Upper lobe of left lung (tissue), 4 donors: ENCODE measurements at regions not wholly inside any gene's neighbourhood (a gene's known extent, or its start where the extent isn't known, plus 50 kb on each side); places are given as distances from the start of the nearest gene placed in this dataset.

Source experiments
- EP300 ChIP-seq, 4 donors: sonication (generic); formaldehyde crosslinking; IDR thresholded peaks; one replicate each; pipeline ENCODE4 v1.5.1; 2017; ENCODE audit warnings: antibody characterized with exemption in 4 of 4, control low read depth in 2 of 4
- POLR2A ChIP-seq, 4 donors: fragments of 450-650 bp; IDR thresholded peaks; one replicate each; pipeline ENCODE4 v1.5.1; 2016 to 2017; ENCODE audit warnings: antibody characterized with exemption in 4 of 4, mild to moderate bottlenecking in 2 of 4
- POLR2AphosphoS5 ChIP-seq, 2 donors: sonication (generic); formaldehyde crosslinking; IDR thresholded peaks; one replicate each; pipeline ENCODE4 v1.5.1; 2017; ENCODE audit warnings: antibody characterized with exemption in 2 of 2
- TF ChIP-seq, protein P1 (sequence below), 6 experiments: fragments of 450-650 bp in 4 of 6; fragments of 200-600 bp in 2 of 6; sonication (generic) in 2 of 6; IDR thresholded peaks; one replicate each; pipeline ENCODE4 v1.5.1; 2016 to 2019; ENCODE audit warnings: antibody characterized with exemption in 6 of 6

DNA sequence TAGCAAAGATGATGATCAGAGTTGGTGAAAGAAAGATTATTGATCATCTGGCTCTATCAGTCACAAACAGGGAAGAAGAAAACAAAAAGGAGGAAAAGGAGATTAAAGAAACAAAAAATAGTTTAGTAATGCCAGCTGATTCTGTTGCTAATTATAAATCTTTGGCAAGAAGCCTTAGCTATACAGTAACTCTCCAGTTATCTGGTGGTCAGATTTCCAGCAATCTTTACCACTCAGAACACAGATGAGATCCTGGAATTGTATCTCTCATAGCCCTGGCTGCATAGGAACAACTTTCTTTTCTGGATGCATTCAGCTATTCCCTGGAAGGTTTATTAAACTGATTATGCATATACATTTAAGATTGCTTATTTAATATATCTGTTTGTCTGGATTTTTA is 256.8 kb upstream of the ZEB2 start:
- TF ChIP-seq POLR2AphosphoS5 (IDR thresholded peaks at IDR 0.05) (no peak), POLR2A (IDR thresholded peaks at IDR 0.05) (no peak), EP300 (IDR thresholded peaks at IDR 0.05) (no peak)
- TF ChIP-seq, protein P1, sequence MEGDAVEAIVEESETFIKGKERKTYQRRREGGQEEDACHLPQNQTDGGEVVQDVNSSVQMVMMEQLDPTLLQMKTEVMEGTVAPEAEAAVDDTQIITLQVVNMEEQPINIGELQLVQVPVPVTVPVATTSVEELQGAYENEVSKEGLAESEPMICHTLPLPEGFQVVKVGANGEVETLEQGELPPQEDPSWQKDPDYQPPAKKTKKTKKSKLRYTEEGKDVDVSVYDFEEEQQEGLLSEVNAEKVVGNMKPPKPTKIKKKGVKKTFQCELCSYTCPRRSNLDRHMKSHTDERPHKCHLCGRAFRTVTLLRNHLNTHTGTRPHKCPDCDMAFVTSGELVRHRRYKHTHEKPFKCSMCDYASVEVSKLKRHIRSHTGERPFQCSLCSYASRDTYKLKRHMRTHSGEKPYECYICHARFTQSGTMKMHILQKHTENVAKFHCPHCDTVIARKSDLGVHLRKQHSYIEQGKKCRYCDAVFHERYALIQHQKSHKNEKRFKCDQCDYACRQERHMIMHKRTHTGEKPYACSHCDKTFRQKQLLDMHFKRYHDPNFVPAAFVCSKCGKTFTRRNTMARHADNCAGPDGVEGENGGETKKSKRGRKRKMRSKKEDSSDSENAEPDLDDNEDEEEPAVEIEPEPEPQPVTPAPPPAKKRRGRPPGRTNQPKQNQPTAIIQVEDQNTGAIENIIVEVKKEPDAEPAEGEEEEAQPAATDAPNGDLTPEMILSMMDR (IDR thresholded peaks at IDR 0.05), result no peak
